Skeletal muscle tissue (tissue), 3 donors: ENCODE measurements at regions not wholly inside any gene's neighbourhood (a gene's known extent, or its start where the extent isn't known, plus 50 kb on each side); places are given as distances from the start of the nearest gene placed in this dataset.

Experiments used
- H3K27ac ChIP-seq: one replicate; pipeline ENCODE4 v1.7.0; 2013; ENCODE audit warnings: mild to moderate bottlenecking, low read depth, low read length, inconsistent platforms
- H3K27me3 ChIP-seq, 3 donors: one replicate each; pipeline ENCODE4 v1.7.0; 2013; ENCODE audit warnings: low read length in 3 of 3; ENCODE audit not compliant: control insufficient read depth in 3 of 3, insufficient read depth in 3 of 3
- H3K36me3 ChIP-seq, 3 donors: one replicate each; pipeline ENCODE4 v1.7.0; 2013; ENCODE audit warnings: low read length in 3 of 3; ENCODE audit not compliant: control insufficient read depth in 3 of 3, insufficient read depth in 3 of 3
- H3K4me1 ChIP-seq, 3 donors: one replicate each; pipeline ENCODE4 v1.7.0; 2013; ENCODE audit warnings: low read length in 3 of 3, mild to moderate bottlenecking in 3 of 3; ENCODE audit not compliant: control insufficient read depth in 3 of 3, insufficient read depth in 3 of 3
- H3K4me3 ChIP-seq, 3 donors: one replicate each; pipeline ENCODE4 v1.7.0; 2013; ENCODE audit warnings: low read length in 3 of 3
- H3K9ac ChIP-seq, 3 donors: one replicate each; pipeline ENCODE4 v1.7.0; 2013; ENCODE audit warnings: low read length in 3 of 3, mild to moderate bottlenecking in 3 of 3, moderate library complexity in 2 of 3, low read depth in 1 of 3
- H3K9me3 ChIP-seq, 3 donors: one replicate each; pipeline ENCODE4 v1.7.0; 2013; ENCODE audit warnings: low read length in 3 of 3; ENCODE audit not compliant: control insufficient read depth in 3 of 3
- donor health status: Osteomylitis.

DNA sequence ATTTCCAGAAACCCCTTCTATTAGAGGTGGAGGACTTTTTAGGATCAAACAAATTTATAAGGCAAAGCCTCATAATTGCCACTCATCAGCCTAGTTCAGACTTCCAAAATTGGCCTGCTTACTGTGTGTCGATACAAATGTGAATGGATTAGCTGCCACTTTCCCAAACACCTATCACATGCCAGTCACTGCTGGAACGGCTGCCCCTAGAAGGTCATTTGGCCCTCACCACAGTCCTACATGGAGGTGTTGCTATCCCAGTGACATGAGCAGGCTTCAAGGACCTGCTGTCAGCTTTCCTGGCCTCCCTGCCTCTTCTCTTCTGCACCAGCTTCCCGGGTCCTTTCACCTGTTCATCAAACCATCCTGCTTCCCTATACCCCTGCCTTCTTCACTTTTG lies 279.2 kb upstream of the SKOR2 start:
- no peak overlapping the region for H3K4me3 ChIP-seq
- H3K27ac ChIP-seq = no peak overlapping the region
- no peak overlapping the region for H3K9ac ChIP-seq
- no peaks in the 10 kb centered on the region for H3K36me3 ChIP-seq
- peaks cover 23 to 27% (median 24%) of the 10 kb centered on the region in 3 donors for H3K27me3 ChIP-seq
- H3K4me1 ChIP-seq = no peaks in the 10 kb centered on the region
- no peaks in the 10 kb centered on the region for H3K9me3 ChIP-seq

GRCh38 chr18:47528343-47528742 lies 276.9 kb upstream of the SKOR2 start:
- Histone ChIP-seq H3K9me3 (no peaks in the 10 kb centered on the region), H3K27ac (no peak overlapping the region), H3K4me1 (no peaks in the 10 kb centered on the region), H3K36me3 (no peaks in the 10 kb centered on the region), H3K4me3 (no peak overlapping the region), H3K27me3 (peaks cover 22 to 25% (median 24%) of the 10 kb centered on the region in 3 donors), H3K9ac (no peak overlapping the region)

GRCh38 chr18:47526147-47526546 lies 274.7 kb upstream of the SKOR2 start:
- Histone ChIP-seq H3K4me3 (no peak overlapping the region), H3K27ac (no peak overlapping the region), H3K4me1 (no peaks in the 10 kb centered on the region), H3K36me3 (no peaks in the 10 kb centered on the region), H3K27me3 (peaks cover 10 to 17% (median 13%) of the 10 kb centered on the region in 3 donors), H3K9ac (no peak overlapping the region), H3K9me3 (no peaks in the 10 kb centered on the region)

DNA sequence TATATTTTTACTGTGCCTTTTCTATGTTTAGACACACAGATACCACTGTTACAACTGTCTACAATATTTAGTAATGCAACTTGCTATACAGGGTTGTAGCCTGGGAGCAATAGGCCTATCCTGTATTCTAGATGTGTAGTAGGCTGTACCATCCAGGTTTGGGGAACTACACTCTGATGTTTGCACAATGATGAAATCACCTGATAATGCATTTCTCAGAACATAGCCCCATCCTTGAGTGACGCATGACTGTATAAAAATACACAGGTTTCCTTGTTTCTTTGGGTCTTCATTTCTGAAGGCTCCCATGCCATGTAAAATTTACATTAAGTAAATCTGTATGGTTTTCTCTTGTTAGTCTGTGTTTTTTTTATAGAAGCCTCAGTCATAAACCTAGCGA lies 270.9 kb upstream of the SKOR2 start:
- H3K4me3 ChIP-seq = no peak overlapping the region
- no peaks in the 10 kb centered on the region for H3K4me1 ChIP-seq
- no peak overlapping the region for H3K27ac ChIP-seq
- H3K27me3 ChIP-seq = peaks cover 0 to 1% (median under 1%) of the 10 kb centered on the region in 3 donors
- H3K9ac ChIP-seq = no peak overlapping the region
- no peaks in the 10 kb centered on the region for H3K9me3 ChIP-seq
- no peaks in the 10 kb centered on the region for H3K36me3 ChIP-seq

- Histone ChIP-seq H3K36me3 (no peaks in the 10 kb centered on the region), H3K27me3 (no peaks in the 10 kb centered on the region), H3K4me1 (no peaks in the 10 kb centered on the region), H3K9ac (no peak overlapping the region), H3K27ac (no peak overlapping the region), H3K4me3 (no peak overlapping the region), H3K9me3 (no peaks in the 10 kb centered on the region)
Measured at GRCh38 chr18:47520263-47520662, 268.8 kb upstream of the SKOR2 start.

- Histone ChIP-seq H3K36me3 (no peaks in the 10 kb centered on the region), H3K9ac (no peak overlapping the region)
Measured at GRCh38 chr18:47519706-47520105, 268.2 kb upstream of the SKOR2 start.

DNA sequence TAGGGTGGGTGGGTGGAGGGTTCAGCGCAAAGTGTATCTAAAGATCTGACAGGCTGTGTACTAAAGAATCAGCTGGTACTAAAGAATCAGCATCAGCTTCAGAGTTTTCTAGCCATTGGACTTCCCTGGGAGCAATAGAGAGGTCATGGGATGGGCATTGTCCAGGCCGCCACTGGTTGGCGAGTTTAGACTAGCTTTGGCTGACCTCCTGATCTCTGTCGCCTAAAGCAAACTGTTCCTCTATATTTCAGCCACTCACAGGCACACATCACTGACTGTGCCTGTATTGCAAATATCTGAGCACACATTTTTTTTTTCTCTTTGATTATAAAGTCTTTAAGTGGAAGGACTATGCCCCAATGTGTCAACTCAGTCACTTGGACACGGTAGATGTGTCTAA lies 267.8 kb upstream of the SKOR2 start:
- Histone ChIP-seq H3K9me3 (no peaks in the 10 kb centered on the region), H3K4me3 (no peak overlapping the region), H3K36me3 (no peaks in the 10 kb centered on the region), H3K4me1 (no peaks in the 10 kb centered on the region), H3K27ac (no peak overlapping the region), H3K27me3 (no peaks in the 10 kb centered on the region), H3K9ac (no peak overlapping the region)

More at GRCh38 chr18:47519706-47520105, 268.2 kb upstream of the SKOR2 start:
- Histone ChIP-seq H3K4me1 (no peaks in the 10 kb centered on the region), H3K9me3 (no peaks in the 10 kb centered on the region), H3K27me3 (no peaks in the 10 kb centered on the region), H3K27ac (no peak overlapping the region), H3K4me3 (no peak overlapping the region)

DNA sequence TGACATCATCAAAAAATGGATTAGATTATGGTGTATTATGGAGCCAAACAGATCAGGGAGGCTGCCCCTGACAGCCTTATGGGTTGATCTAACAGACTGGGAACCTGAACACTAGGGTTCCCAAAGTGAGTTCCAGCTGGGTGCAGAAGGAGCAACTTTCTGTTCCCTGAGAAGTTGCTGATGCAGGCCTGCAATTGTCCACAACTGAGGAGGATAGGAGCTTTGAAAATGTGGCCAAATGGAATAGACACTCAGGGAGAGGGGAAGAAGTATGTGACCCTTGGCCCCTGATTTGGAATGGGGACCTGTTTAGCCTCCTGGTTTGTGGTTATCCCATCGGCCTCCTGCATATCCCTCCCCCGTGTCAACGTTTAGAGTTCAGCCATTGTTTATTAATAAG lies 262.2 kb upstream of the SKOR2 start:
- H3K4me3 ChIP-seq = no peak overlapping the region
- no peaks in the 10 kb centered on the region for H3K27me3 ChIP-seq
- H3K36me3 ChIP-seq = no peaks in the 10 kb centered on the region
- H3K4me1 ChIP-seq = no peaks in the 10 kb centered on the region
- H3K9ac ChIP-seq = no peak overlapping the region
- H3K9me3 ChIP-seq = no peaks in the 10 kb centered on the region
- no peak overlapping the region for H3K27ac ChIP-seq

- Histone ChIP-seq H3K36me3 (no peaks in the 10 kb centered on the region), H3K9ac (no peak overlapping the region), H3K27me3 (no peaks in the 10 kb centered on the region), H3K9me3 (no peaks in the 10 kb centered on the region), H3K4me1 (no peaks in the 10 kb centered on the region), H3K4me3 (no peak overlapping the region), H3K27ac (no peak overlapping the region)
Measured at GRCh38 chr18:47512726-47513435, 261.4 kb upstream of the SKOR2 start.

GRCh38 chr18:47512056-47512455 lies 260.6 kb upstream of the SKOR2 start:
- H3K36me3 ChIP-seq = no peaks in the 10 kb centered on the region
- no peaks in the 10 kb centered on the region for H3K9me3 ChIP-seq
- peaks cover 0 to under 1% (median 0%) of the 10 kb centered on the region in 3 donors for H3K27me3 ChIP-seq
- no peaks in the 10 kb centered on the region for H3K4me1 ChIP-seq
- no peak overlapping the region for H3K9ac ChIP-seq
- H3K4me3 ChIP-seq = no peak overlapping the region
- no peak overlapping the region for H3K27ac ChIP-seq
